ENCODE measurements at regions not wholly inside any gene's neighbourhood (a gene's known extent, or its start where the extent isn't known, plus 50 kb on each side); places are given as distances from the start of the nearest gene placed in this dataset.
"Not testable (repeated sequence)": the region's sequence is repeated elsewhere in the genome, so short reads cannot be mapped to it uniquely, and the experiment has no call there.

- no peaks in the 10 kb centered on the region for H3K36me3 ChIP-seq (ENCODE audit: control insufficient read depth, insufficient read depth, low read length)
- no peaks in the 10 kb centered on the region for H3K4me1 ChIP-seq (ENCODE audit: control insufficient read depth, insufficient read depth, low read length)
- H3K4me3 ChIP-seq (ENCODE audit: low read length) = no peak overlapping the region
- no peak overlapping the region for H3K27ac ChIP-seq (ENCODE audit: low read depth, low read length)
- H3K9ac ChIP-seq (ENCODE audit: low read length) = no peak overlapping the region
- H3K27me3 ChIP-seq (ENCODE audit: control insufficient read depth, insufficient read depth, low read length) = no peaks in the 10 kb centered on the region
Observed at GRCh38 chr5:130845049-130845765, 319.8 kb downstream of the HINT1 start.

DNA sequence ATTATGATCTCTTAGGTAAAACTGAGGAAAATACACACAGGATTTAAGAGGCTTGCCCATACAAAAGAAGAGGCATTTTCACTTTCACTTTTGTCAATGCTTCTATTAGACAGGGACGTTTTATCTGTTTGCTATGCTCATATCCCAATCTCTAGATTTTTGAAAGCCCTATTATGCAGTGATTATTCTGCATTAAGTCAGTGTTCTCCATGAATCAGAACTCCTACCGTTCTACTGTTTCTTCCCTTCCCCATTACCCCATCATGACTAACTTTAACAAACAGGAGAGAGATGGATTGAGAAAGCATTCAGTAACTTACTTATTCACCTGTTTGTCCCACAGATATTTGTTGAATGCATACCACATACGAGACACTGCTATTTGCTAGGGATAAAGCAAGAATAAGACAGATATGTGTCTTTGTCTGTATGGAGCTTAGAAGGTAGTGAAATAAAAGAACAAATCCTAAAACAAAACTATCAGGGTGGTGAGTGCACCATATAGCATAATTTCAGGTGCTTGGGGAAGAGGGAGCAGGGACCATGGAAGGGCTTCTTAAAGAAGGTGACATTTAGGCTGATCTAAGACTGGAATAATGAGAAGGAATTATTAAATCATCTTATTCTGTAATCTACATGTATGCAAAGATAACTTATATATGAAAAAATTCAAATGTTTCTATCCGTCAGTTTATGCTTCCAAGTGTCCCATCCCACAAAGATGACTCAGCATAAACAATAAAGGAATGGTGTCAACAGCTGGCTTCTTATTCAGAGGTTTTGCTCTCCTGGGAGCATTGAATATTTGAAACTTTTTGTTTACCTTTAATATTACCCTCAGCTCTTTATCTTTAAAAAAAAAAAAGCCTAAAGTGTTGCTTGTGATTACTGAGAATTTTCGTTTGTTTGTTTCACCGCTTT lies 328.1 kb downstream of the HINT1 start:
- no peak overlapping the region for H3K9ac ChIP-seq (ENCODE audit: low read length)
- H3K4me1 ChIP-seq (ENCODE audit: control insufficient read depth, insufficient read depth, low read length) = no peaks in the 10 kb centered on the region
- H3K27me3 ChIP-seq (ENCODE audit: control insufficient read depth, insufficient read depth, low read length) = no peaks in the 10 kb centered on the region
- H3K4me3 ChIP-seq (ENCODE audit: low read length) = peak overlapping the region; percentile 14
- no peaks in the 10 kb centered on the region for H3K36me3 ChIP-seq (ENCODE audit: control insufficient read depth, insufficient read depth, low read length)
- no peak overlapping the region for H3K27ac ChIP-seq (ENCODE audit: low read depth, low read length)

- not testable (repeated sequence) for H3K9ac ChIP-seq (ENCODE audit: low read length); H3K27me3 ChIP-seq (ENCODE audit: control insufficient read depth, insufficient read depth, low read length); H3K36me3 ChIP-seq (ENCODE audit: control insufficient read depth, insufficient read depth, low read length); H3K4me1 ChIP-seq (ENCODE audit: control insufficient read depth, insufficient read depth, low read length); H3K4me3 ChIP-seq (ENCODE audit: low read length); H3K27ac ChIP-seq (ENCODE audit: low read depth, low read length)
Observed at GRCh38 chr5:130817598-130818384, 347.3 kb downstream of the HINT1 start.

GRCh38 chr5:130815246-130815645 lies 349.8 kb downstream of the HINT1 start:
- H3K27me3 ChIP-seq (ENCODE audit: control insufficient read depth, insufficient read depth, low read length) = no peaks in the 10 kb centered on the region
- H3K36me3 ChIP-seq (ENCODE audit: control insufficient read depth, insufficient read depth, low read length) = no peaks in the 10 kb centered on the region
- H3K27ac ChIP-seq (ENCODE audit: low read depth, low read length) = no peak overlapping the region
- H3K4me3 ChIP-seq (ENCODE audit: low read length) = no peak overlapping the region
- no peaks in the 10 kb centered on the region for H3K4me1 ChIP-seq (ENCODE audit: control insufficient read depth, insufficient read depth, low read length)
- H3K9ac ChIP-seq (ENCODE audit: low read length) = no peak overlapping the region

DNA sequence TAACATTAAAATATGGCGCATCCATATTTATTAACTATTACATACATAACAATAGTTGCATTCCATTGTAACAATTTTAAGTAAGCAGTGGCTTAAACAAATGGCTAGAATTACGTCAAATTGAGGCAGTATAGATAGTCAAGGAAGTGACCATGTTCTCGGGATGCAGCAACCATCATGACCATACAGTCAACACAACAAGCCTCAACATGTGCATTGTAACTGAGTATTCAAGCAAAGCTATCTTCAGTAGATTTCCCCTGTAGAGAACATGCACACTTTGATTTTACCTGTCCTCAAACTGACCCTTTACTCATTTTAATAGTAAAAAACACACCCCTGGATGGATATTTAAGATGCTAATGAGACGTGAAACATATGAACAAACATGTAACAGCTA lies 356.4 kb downstream of the HINT1 start:
- H3K4me1 ChIP-seq (ENCODE audit: control insufficient read depth, insufficient read depth, low read length) = no peaks in the 10 kb centered on the region

GRCh38 chr5:130805648-130806047 lies 359.4 kb downstream of the HINT1 start:
- Histone ChIP-seq H3K9ac (ENCODE audit: low read length) (no peak overlapping the region), H3K4me3 (ENCODE audit: low read length) (no peak overlapping the region)

More for the DNA sequence above, 356.4 kb downstream of the HINT1 start:
- H3K36me3 ChIP-seq (ENCODE audit: control insufficient read depth, insufficient read depth, low read length) = no peaks in the 10 kb centered on the region
- no peak overlapping the region for H3K27ac ChIP-seq (ENCODE audit: low read depth, low read length)
- H3K9ac ChIP-seq (ENCODE audit: low read length) = no peak overlapping the region
- no peaks in the 10 kb centered on the region for H3K27me3 ChIP-seq (ENCODE audit: control insufficient read depth, insufficient read depth, low read length)
- no peak overlapping the region for H3K4me3 ChIP-seq (ENCODE audit: low read length)

DNA sequence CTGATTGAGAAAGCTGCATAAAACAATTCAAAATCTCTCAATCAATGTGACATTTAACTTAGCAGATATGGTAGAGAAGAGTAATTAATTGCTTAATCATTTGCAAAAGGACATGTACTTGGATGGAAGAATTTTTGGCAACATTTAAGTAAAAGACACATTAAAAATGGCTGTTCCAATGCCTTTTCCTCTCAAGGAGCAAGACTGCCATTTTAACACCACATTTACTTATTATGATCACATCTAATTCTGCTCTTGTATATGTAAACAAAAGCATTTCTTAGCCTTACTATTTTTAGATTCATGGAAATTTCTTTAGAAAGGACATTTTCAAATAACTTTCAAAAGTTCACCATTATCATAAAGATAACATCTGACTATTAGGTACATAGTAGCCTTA lies 360.0 kb downstream of the HINT1 start:
- no peaks in the 10 kb centered on the region for H3K36me3 ChIP-seq (ENCODE audit: control insufficient read depth, insufficient read depth, low read length)
- no peak overlapping the region for H3K9ac ChIP-seq (ENCODE audit: low read length)
- H3K27ac ChIP-seq (ENCODE audit: low read depth, low read length) = no peak overlapping the region
- no peaks in the 10 kb centered on the region for H3K27me3 ChIP-seq (ENCODE audit: control insufficient read depth, insufficient read depth, low read length)
- no peaks in the 10 kb centered on the region for H3K4me1 ChIP-seq (ENCODE audit: control insufficient read depth, insufficient read depth, low read length)
- H3K4me3 ChIP-seq (ENCODE audit: low read length) = no peak overlapping the region

More at GRCh38 chr5:130805648-130806047, 359.4 kb downstream of the HINT1 start:
- no peaks in the 10 kb centered on the region for H3K27me3 ChIP-seq (ENCODE audit: control insufficient read depth, insufficient read depth, low read length)
- H3K4me1 ChIP-seq (ENCODE audit: control insufficient read depth, insufficient read depth, low read length) = no peaks in the 10 kb centered on the region
- no peaks in the 10 kb centered on the region for H3K36me3 ChIP-seq (ENCODE audit: control insufficient read depth, insufficient read depth, low read length)
- no peak overlapping the region for H3K27ac ChIP-seq (ENCODE audit: low read depth, low read length)

DNA sequence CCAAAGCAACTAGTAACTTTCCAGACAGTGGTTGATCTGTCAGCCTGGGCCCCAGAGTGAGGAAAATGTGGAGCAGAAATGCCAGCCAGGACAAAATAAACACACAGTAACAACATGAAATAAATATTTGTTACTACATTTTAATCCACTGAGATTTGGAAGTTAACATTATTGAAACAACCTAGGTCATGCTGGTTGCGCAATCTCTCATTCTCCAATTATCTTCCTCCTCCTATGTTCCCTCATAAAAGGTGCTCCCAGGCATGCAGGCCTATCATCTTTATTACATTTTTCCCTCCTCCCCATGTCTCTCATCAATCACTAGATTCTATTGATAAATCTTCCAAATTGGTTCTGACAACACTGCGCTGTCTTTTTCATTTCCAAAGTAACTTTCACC lies 363.1 kb downstream of the HINT1 start:
- Histone ChIP-seq H3K36me3 (ENCODE audit: control insufficient read depth, insufficient read depth, low read length) (no peaks in the 10 kb centered on the region), H3K4me3 (ENCODE audit: low read length) (no peak overlapping the region)

GRCh38 chr5:130799015-130799414 lies 366.0 kb downstream of the HINT1 start:
- Histone ChIP-seq H3K36me3 (ENCODE audit: control insufficient read depth, insufficient read depth, low read length) (no peaks in the 10 kb centered on the region), H3K4me1 (ENCODE audit: control insufficient read depth, insufficient read depth, low read length) (no peaks in the 10 kb centered on the region), H3K4me3 (ENCODE audit: low read length) (no peak overlapping the region), H3K27ac (ENCODE audit: low read depth, low read length) (no peak overlapping the region), H3K9ac (ENCODE audit: low read length) (no peak overlapping the region), H3K27me3 (ENCODE audit: control insufficient read depth, insufficient read depth, low read length) (no peaks in the 10 kb centered on the region)

More for the DNA sequence above, 363.1 kb downstream of the HINT1 start:
- Histone ChIP-seq H3K4me1 (ENCODE audit: control insufficient read depth, insufficient read depth, low read length) (no peaks in the 10 kb centered on the region), H3K9ac (ENCODE audit: low read length) (no peak overlapping the region), H3K27me3 (ENCODE audit: control insufficient read depth, insufficient read depth, low read length) (no peaks in the 10 kb centered on the region), H3K27ac (ENCODE audit: low read depth, low read length) (no peak overlapping the region)

DNA sequence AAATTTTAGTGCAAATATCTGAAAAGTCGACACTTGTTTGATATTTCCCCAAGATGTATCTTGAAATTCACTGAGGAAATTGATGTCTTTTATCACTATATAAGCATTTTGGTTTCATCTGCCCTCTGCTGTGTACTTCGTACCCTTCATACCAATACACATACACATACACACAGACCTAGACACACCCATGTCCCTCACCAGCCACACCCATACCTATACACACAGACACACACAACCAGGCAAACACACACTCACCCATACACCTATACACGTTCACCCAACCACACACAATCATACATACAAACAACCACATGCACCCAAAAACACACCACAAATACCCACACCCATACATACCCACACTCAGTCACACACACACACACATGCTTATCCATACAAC lies 367.8 kb downstream of the HINT1 start:
- no peaks in the 10 kb centered on the region for H3K4me1 ChIP-seq (ENCODE audit: control insufficient read depth, insufficient read depth, low read length)
- H3K27me3 ChIP-seq (ENCODE audit: control insufficient read depth, insufficient read depth, low read length) = no peaks in the 10 kb centered on the region
- no peak overlapping the region for H3K4me3 ChIP-seq (ENCODE audit: low read length)
- H3K9ac ChIP-seq (ENCODE audit: low read length) = no peak overlapping the region
- H3K27ac ChIP-seq (ENCODE audit: low read depth, low read length) = no peak overlapping the region
- no peaks in the 10 kb centered on the region for H3K36me3 ChIP-seq (ENCODE audit: control insufficient read depth, insufficient read depth, low read length)

- no peaks in the 10 kb centered on the region for H3K36me3 ChIP-seq (ENCODE audit: control insufficient read depth, insufficient read depth, low read length)
- no peak overlapping the region for H3K27ac ChIP-seq (ENCODE audit: low read depth, low read length)
- no peak overlapping the region for H3K4me3 ChIP-seq (ENCODE audit: low read length)
- no peaks in the 10 kb centered on the region for H3K27me3 ChIP-seq (ENCODE audit: control insufficient read depth, insufficient read depth, low read length)
- H3K9ac ChIP-seq (ENCODE audit: low read length) = no peak overlapping the region
- no peaks in the 10 kb centered on the region for H3K4me1 ChIP-seq (ENCODE audit: control insufficient read depth, insufficient read depth, low read length)
Observed at GRCh38 chr5:130796902-130797301, 368.2 kb downstream of the HINT1 start.

- Histone ChIP-seq H3K4me3 (ENCODE audit: low read length) (no peak overlapping the region), H3K27me3 (ENCODE audit: control insufficient read depth, insufficient read depth, low read length) (no peaks in the 10 kb centered on the region), H3K9ac (ENCODE audit: low read length) (no peak overlapping the region), H3K27ac (ENCODE audit: low read depth, low read length) (no peak overlapping the region), H3K4me1 (ENCODE audit: control insufficient read depth, insufficient read depth, low read length) (no peaks in the 10 kb centered on the region), H3K36me3 (ENCODE audit: control insufficient read depth, insufficient read depth, low read length) (no peaks in the 10 kb centered on the region)
Observed at GRCh38 chr5:130796032-130796431, 369.0 kb downstream of the HINT1 start.

Data from rectal smooth muscle tissue (tissue), 1 donor.